Peyer's patch (tissue), 4 donors: ENCODE measurements at regions not wholly inside any gene's neighbourhood (a gene's known extent, or its start where the extent isn't known, plus 50 kb on each side); places are given as distances from the start of the nearest gene placed in this dataset.

ENCODE experiments used
- DNase-seq, 3 donors: peaks; one replicate each; pipeline ENCODE4 v3.0.0-alpha.2; 2017 to 2019
- H3K27ac ChIP-seq, 4 donors: fragments of 200-600 bp; sonication (generic); one replicate each; pipeline ENCODE4 v1.5.1; 2016 to 2019
- H3K27me3 ChIP-seq, 2 donors: fragments of 200-600 bp; sonication (generic); one replicate each; pipeline ENCODE4 v1.5.1; 2019
- H3K36me3 ChIP-seq, 3 donors: fragments of 200-600 bp; sonication (generic); one replicate each; pipeline ENCODE4 v1.5.1; 2016 to 2019
- H3K4me1 ChIP-seq, 4 donors: fragments of 200-600 bp; sonication (generic); one replicate each; pipeline ENCODE4 v1.5.1; 2016 to 2019
- H3K4me3 ChIP-seq, 4 donors: fragments of 200-600 bp; sonication (generic); 1 replicate in 3 of 4; 2 replicates in 1 of 4; pipeline ENCODE4 v1.5.1; 2016 to 2019; ENCODE audit warnings: mild to moderate bottlenecking in 1 of 4
- H3K9me3 ChIP-seq, 4 donors: fragments of 200-600 bp; sonication (generic); one replicate each; pipeline ENCODE4 v1.5.1; 2016 to 2019; ENCODE audit warnings: mild to moderate bottlenecking in 1 of 4
- POLR2A ChIP-seq, 2 donors: fragments of 450-650 bp; IDR thresholded peaks; one replicate each; pipeline ENCODE4 v1.5.1; 2017; ENCODE audit warnings: antibody characterized with exemption in 2 of 2, mild to moderate bottlenecking in 2 of 2, moderate library complexity in 2 of 2
- TF ChIP-seq, protein P1 (sequence below), 6 experiments: fragments of 450-650 bp in 4 of 6; fragments of 200-600 bp in 2 of 6; sonication (generic) in 1 of 6; IDR thresholded peaks; one replicate each; pipeline ENCODE4 v1.5.1; 2017 to 2019; ENCODE audit warnings: antibody characterized with exemption in 6 of 6, mild to moderate bottlenecking in 3 of 6, moderate library complexity in 1 of 6

DNA sequence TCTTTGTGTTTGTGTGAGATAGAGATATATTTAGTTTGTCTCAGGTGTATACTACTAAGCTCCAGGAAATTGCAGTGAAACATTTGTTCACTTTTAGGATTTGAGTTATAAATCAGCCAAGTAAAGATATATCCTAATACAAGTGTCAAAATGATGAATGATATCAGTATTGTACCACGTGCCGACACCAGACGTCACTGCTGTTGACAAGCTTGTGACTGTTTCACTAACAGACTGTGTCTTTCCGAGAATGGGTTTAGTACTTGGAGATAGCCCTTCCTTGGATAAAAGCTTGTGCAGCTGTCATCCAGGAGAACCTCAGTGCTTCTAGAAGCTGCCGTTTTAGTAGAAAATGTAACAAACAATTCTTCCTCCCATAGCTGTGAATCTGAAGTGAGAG is 343.3 kb downstream of the FBXO8 start:
- no peaks in the 10 kb centered on the region for H3K27me3 ChIP-seq
- no peak overlapping the region for H3K27ac ChIP-seq
- H3K36me3 ChIP-seq, result no peaks in the 10 kb centered on the region
- H3K4me1 ChIP-seq, result no peaks in the 10 kb centered on the region
- no peak for DNase-seq
- no peaks in the 10 kb centered on the region for H3K9me3 ChIP-seq
- TF ChIP-seq, protein P1, sequence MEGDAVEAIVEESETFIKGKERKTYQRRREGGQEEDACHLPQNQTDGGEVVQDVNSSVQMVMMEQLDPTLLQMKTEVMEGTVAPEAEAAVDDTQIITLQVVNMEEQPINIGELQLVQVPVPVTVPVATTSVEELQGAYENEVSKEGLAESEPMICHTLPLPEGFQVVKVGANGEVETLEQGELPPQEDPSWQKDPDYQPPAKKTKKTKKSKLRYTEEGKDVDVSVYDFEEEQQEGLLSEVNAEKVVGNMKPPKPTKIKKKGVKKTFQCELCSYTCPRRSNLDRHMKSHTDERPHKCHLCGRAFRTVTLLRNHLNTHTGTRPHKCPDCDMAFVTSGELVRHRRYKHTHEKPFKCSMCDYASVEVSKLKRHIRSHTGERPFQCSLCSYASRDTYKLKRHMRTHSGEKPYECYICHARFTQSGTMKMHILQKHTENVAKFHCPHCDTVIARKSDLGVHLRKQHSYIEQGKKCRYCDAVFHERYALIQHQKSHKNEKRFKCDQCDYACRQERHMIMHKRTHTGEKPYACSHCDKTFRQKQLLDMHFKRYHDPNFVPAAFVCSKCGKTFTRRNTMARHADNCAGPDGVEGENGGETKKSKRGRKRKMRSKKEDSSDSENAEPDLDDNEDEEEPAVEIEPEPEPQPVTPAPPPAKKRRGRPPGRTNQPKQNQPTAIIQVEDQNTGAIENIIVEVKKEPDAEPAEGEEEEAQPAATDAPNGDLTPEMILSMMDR (IDR thresholded peaks at IDR 0.05), result no peak
- H3K4me3 ChIP-seq, result no peak overlapping the region

DNA sequence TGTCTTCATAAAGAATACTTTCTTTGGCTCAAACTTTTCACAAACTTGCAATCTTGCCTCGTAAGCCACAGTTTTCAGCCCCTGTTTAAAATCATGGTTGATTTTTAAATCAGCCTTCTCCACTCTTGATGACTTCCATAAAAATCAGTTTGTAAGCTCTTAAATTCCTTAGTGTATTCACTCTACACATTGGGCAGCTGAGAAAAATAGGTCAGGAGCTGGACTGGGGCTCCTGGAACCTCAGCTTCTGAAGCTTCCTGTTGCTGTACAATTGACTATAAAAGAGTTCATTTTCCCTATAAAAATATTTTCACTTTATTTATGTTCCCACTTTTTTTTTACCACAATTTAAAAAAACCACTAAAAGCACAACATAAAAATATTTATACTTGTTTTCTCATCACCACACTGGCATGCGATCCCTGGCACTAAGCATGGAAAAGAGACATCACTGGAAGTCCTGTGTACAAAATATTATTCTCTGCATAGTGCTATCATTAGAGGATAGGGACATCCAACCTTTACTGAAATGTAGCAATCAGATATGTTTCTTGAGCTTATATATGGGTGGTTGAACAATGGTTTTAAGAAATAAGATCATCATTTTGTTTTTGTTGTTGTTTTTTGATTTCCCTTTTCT is 345.7 kb downstream of the FBXO8 start:
- no peaks in the 10 kb centered on the region for H3K36me3 ChIP-seq
- H3K27me3 ChIP-seq, result no peaks in the 10 kb centered on the region
- no peak for DNase-seq
- no peak for TF ChIP-seq POLR2A (IDR thresholded peaks at IDR 0.05)
- TF ChIP-seq, protein P1 (IDR thresholded peaks at IDR 0.05), result no peak
- H3K4me3 ChIP-seq, result no peak overlapping the region
- H3K4me1 ChIP-seq, result no peaks in the 10 kb centered on the region
- no peaks in the 10 kb centered on the region for H3K9me3 ChIP-seq
- no peak overlapping the region for H3K27ac ChIP-seq

DNA sequence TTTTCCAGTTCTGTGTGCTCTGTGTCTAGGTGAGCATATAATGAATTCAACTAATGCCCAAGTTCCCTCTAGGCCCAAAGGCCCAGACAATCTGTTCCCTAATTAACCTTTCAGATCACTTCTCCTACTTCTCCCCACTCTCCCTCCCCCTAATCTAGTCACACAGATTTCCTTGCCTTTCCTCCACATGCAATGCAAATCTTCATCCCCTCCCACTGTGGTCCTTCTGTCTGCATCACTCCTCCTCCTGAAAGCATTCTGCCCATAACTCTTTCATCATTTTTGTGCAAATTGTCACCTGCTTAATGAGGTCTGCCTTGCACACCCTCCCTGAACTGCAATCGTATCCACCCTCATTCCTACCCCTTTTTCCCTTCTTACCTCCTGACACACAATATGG is 346.6 kb downstream of the FBXO8 start:
- Histone ChIP-seq H3K4me1 (no peaks in the 10 kb centered on the region), H3K27me3 (no peaks in the 10 kb centered on the region), H3K27ac (no peak overlapping the region), H3K4me3 (no peak overlapping the region), H3K36me3 (no peaks in the 10 kb centered on the region), H3K9me3 (no peaks in the 10 kb centered on the region)
- DNase-seq, result no peak
- TF ChIP-seq, protein P1 (IDR thresholded peaks at IDR 0.05), result no peak
- TF ChIP-seq POLR2A (IDR thresholded peaks at IDR 0.05), result no peak

DNA sequence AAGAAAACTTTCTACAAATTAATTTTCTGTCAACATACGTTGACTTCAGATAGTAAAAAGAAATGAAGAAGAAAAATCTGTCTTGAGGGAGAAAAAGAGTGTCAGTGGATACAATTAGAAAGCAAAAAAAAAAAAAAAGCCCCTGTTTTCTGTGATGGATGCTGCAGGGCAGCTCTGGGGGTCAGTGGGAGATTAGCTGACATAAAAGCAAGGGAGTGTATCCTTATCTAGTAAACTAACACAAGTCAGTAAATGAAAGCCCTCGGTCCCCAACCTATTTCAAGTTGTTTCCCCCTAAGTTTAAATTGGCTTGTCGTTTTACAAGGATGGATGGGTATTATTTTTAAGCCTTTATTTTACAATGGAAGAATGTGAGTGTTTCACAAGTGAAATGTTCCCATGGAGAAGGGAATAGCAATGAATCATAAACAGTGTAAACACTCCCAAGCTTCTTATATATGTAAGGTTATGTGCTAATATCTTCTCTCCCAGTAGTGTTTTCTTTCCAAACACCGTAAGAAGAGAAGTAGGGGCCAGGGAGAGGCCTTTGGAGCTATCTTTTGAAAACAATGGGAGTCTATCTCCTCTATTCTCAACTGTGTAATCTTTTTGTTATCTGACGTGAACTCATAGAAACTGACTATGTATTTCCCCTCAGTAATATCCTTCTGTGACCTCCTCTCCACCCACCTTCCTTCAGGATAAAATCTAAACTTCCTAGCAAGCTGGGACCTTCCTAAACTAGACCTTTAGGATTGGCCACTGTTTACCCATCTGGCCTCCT is 347.7 kb downstream of the FBXO8 start:
- H3K27me3 ChIP-seq, result no peaks in the 10 kb centered on the region
- no peaks in the 10 kb centered on the region for H3K36me3 ChIP-seq
- H3K4me1 ChIP-seq, result no peaks in the 10 kb centered on the region
- no peak for TF ChIP-seq POLR2A (IDR thresholded peaks at IDR 0.05)
- TF ChIP-seq, protein P1 (IDR thresholded peaks at IDR 0.05), result no peak
- H3K27ac ChIP-seq, result peak overlapping the region in 1 of 4 donors; percentile 25
- H3K4me3 ChIP-seq, result no peak overlapping the region
- H3K9me3 ChIP-seq, result no peaks in the 10 kb centered on the region
- DNase-seq, result no peak

DNA sequence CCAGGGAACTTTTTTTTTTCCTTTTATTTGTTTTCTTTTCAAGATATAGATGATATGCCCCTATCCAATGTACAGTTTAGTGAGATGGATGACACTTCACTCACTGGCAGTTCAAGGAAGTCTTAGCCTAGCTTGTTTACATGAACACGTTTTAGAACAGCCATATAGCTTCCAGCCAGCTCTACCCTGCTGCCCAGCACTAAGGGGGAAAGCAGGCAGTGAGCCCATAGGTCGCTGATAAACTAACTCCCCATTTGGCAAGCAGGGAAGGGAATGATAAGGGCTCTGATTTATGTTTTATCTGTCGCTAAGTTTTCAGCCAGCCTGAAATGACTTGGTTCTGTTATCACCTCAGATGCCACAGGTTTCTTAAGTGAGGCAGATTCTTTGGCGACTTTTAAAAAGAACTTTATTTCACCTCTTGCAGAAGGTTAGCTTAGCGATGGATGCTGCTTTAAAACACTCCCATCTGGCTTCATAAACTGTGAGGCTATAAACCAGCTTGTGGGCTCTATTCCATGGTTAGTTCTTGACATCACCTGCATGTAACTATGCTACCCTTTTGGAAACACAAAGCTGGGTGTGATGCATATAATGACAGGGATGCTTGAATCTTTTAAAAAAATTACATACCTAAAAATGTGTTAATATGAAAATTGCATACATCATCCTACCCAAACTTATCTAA is 348.4 kb downstream of the FBXO8 start:
- H3K4me3 ChIP-seq, result no peak overlapping the region
- no peaks in the 10 kb centered on the region for H3K36me3 ChIP-seq
- no peak for DNase-seq
- H3K27ac ChIP-seq, result peak overlapping the region in 1 of 4 donors; percentile 9
- no peaks in the 10 kb centered on the region for H3K4me1 ChIP-seq
- TF ChIP-seq POLR2A (IDR thresholded peaks at IDR 0.05), result no peak
- TF ChIP-seq, protein P1 (IDR thresholded peaks at IDR 0.05), result no peak
- no peaks in the 10 kb centered on the region for H3K9me3 ChIP-seq
- H3K27me3 ChIP-seq, result no peaks in the 10 kb centered on the region
